ENCODE measurements at regions not wholly inside any gene's neighbourhood (a gene's known extent, or its start where the extent isn't known, plus 50 kb on each side); places are given as distances from the start of the nearest gene placed in this dataset.

DNA sequence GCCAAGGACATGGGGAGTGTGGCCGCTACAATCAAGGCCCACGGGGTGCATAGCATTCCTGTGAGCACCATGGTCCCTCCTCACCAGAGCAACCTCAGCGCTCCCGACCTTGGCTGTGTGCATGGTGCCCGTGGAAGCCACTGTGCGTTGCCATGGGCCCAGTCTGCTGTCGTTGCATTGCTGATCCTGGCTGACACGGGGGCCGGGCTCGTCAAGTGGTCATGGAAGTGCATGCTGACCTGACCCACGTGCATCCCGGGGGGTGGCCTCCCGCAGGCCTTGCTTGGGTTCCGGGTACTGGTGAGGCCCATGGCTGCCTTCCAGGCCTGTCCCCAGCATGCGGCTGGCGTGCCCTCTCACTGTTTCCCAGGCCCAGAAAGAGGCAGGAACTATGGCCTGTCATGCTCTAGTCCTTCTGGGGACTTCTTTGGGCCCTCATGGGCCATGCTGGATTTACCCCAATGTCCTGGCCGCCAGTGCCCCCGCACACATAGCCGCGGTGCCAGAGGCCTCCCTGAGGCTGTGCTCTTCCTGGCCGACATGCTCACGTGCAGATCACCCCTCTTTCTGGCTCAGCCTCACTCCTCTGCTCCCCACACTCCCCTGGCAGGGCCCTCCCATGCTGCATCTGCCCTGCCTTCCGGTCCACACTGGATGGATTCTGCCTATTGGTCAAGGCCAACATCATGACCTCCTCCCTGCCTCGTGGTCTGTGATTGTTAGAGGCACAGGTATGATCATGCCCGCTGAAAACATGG is 1258.0 kb downstream of the BRD1 start:
- no peaks in the 10 kb centered on the region for H3K36me3 ChIP-seq (ENCODE audit: insufficient read depth, low read length)

GRCh38 chr22:48568736-48569330 is 1258.8 kb downstream of the BRD1 start:
- Histone ChIP-seq H3K9ac (ENCODE audit: low read depth, low read length, poor library complexity, severe bottlenecking) (no peak overlapping the region), H3K4me3 (ENCODE audit: low read length, poor library complexity, severe bottlenecking) (no peak overlapping the region), H3K27me3 (ENCODE audit: insufficient read depth, low read length, poor library complexity, severe bottlenecking) (no peaks in the 10 kb centered on the region), H3K9me3 (ENCODE audit: insufficient read depth, low read depth, low read length) (peaks cover 14% of the 10 kb centered on the region; the same call in 1 of the 2 replicates), H3K4me1 (ENCODE audit: insufficient read depth, low read length, poor library complexity, severe bottlenecking) (peaks cover 21% of the 10 kb centered on the region), H4K20me1 (ENCODE audit: insufficient read depth, low read length, poor library complexity, severe bottlenecking) (no peaks in the 10 kb centered on the region), H3K9me2 (replicated peaks; ENCODE audit: low read depth, low read length) (no peaks in the 10 kb centered on the region), H2AFZ (ENCODE audit: low read length) (no peak overlapping the region), H3K79me2 (ENCODE audit: insufficient read depth, low read length) (no peaks in the 10 kb centered on the region), H3F3A (ENCODE audit: low read depth) (no peaks in the 10 kb centered on the region), H3K4me2 (ENCODE audit: low read depth, low read length, poor library complexity, severe bottlenecking) (no peak overlapping the region), H3K36me3 (ENCODE audit: insufficient read depth, low read length) (no peaks in the 10 kb centered on the region)
- TF ChIP-seq, protein P1, sequence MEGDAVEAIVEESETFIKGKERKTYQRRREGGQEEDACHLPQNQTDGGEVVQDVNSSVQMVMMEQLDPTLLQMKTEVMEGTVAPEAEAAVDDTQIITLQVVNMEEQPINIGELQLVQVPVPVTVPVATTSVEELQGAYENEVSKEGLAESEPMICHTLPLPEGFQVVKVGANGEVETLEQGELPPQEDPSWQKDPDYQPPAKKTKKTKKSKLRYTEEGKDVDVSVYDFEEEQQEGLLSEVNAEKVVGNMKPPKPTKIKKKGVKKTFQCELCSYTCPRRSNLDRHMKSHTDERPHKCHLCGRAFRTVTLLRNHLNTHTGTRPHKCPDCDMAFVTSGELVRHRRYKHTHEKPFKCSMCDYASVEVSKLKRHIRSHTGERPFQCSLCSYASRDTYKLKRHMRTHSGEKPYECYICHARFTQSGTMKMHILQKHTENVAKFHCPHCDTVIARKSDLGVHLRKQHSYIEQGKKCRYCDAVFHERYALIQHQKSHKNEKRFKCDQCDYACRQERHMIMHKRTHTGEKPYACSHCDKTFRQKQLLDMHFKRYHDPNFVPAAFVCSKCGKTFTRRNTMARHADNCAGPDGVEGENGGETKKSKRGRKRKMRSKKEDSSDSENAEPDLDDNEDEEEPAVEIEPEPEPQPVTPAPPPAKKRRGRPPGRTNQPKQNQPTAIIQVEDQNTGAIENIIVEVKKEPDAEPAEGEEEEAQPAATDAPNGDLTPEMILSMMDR (conservative IDR thresholded peaks at IDR 0.05; ENCODE audit: low read length) = no peak
- TF ChIP-seq EZH2phosphoT487 (IDR thresholded peaks at IDR 0.05; ENCODE audit: borderline replicate concordance) = no peak

More for the DNA sequence above, 1258.0 kb downstream of the BRD1 start:
- no peaks in the 10 kb centered on the region for H3K27me3 ChIP-seq (ENCODE audit: insufficient read depth, low read length, poor library complexity, severe bottlenecking)
- H3K4me1 ChIP-seq (ENCODE audit: insufficient read depth, low read length, poor library complexity, severe bottlenecking) = peaks cover 21% of the 10 kb centered on the region
- H4K20me1 ChIP-seq (ENCODE audit: insufficient read depth, low read length, poor library complexity, severe bottlenecking) = no peaks in the 10 kb centered on the region
- no peaks in the 10 kb centered on the region for H3F3A ChIP-seq (ENCODE audit: low read depth)
- H3K9me3 ChIP-seq (ENCODE audit: insufficient read depth, low read depth, low read length) = peaks cover 6% of the 10 kb centered on the region; the same call in 1 of the 2 replicates
- no peak overlapping the region for H3K4me3 ChIP-seq (ENCODE audit: low read length, poor library complexity, severe bottlenecking)
- no peak overlapping the region for H3K4me2 ChIP-seq (ENCODE audit: low read depth, low read length, poor library complexity, severe bottlenecking)
- H3K79me2 ChIP-seq (ENCODE audit: insufficient read depth, low read length) = no peaks in the 10 kb centered on the region
- no peak overlapping the region for H2AFZ ChIP-seq (ENCODE audit: low read length)
- H3K9ac ChIP-seq (ENCODE audit: low read depth, low read length, poor library complexity, severe bottlenecking) = no peak overlapping the region
- H3K9me2 ChIP-seq (replicated peaks; ENCODE audit: low read depth, low read length) = no peaks in the 10 kb centered on the region
- no peak for TF ChIP-seq EZH2phosphoT487 (IDR thresholded peaks at IDR 0.05; ENCODE audit: borderline replicate concordance)
- TF ChIP-seq, protein P1 (conservative IDR thresholded peaks at IDR 0.05; ENCODE audit: low read length) = no peak

GRCh38 chr22:48567213-48567975 is 1260.3 kb downstream of the BRD1 start:
- H3K4me3 ChIP-seq (ENCODE audit: low read length, poor library complexity, severe bottlenecking) = peak overlapping the region; percentile 73
- no peaks in the 10 kb centered on the region for H3K27me3 ChIP-seq (ENCODE audit: insufficient read depth, low read length, poor library complexity, severe bottlenecking)
- no peaks in the 10 kb centered on the region for H3F3A ChIP-seq (ENCODE audit: low read depth)
- TF ChIP-seq, protein P1 (conservative IDR thresholded peaks at IDR 0.05; ENCODE audit: low read length) = no peak
- TF ChIP-seq EZH2phosphoT487 (IDR thresholded peaks at IDR 0.05; ENCODE audit: borderline replicate concordance) = no peak
- no peaks in the 10 kb centered on the region for H4K20me1 ChIP-seq (ENCODE audit: insufficient read depth, low read length, poor library complexity, severe bottlenecking)
- H3K79me2 ChIP-seq (ENCODE audit: insufficient read depth, low read length) = no peaks in the 10 kb centered on the region
- H3K4me2 ChIP-seq (ENCODE audit: low read depth, low read length, poor library complexity, severe bottlenecking) = peak overlapping the region; percentile 88
- H3K4me1 ChIP-seq (ENCODE audit: insufficient read depth, low read length, poor library complexity, severe bottlenecking) = peaks cover 21% of the 10 kb centered on the region
- no peaks in the 10 kb centered on the region for H3K9me2 ChIP-seq (replicated peaks; ENCODE audit: low read depth, low read length)
- H2AFZ ChIP-seq (ENCODE audit: low read length) = no peak overlapping the region
- peak overlapping the region; percentile 82 for H3K9ac ChIP-seq (ENCODE audit: low read depth, low read length, poor library complexity, severe bottlenecking)
- no peaks in the 10 kb centered on the region for H3K36me3 ChIP-seq (ENCODE audit: insufficient read depth, low read length)
- peaks cover 15% of the 10 kb centered on the region; the same call in 1 of the 2 replicates for H3K9me3 ChIP-seq (ENCODE audit: insufficient read depth, low read depth, low read length)
